ENCODE measurements at regions not wholly inside any gene's neighbourhood (a gene's known extent, or its start where the extent isn't known, plus 50 kb on each side); places are given as distances from the start of the nearest gene placed in this dataset.

DNA sequence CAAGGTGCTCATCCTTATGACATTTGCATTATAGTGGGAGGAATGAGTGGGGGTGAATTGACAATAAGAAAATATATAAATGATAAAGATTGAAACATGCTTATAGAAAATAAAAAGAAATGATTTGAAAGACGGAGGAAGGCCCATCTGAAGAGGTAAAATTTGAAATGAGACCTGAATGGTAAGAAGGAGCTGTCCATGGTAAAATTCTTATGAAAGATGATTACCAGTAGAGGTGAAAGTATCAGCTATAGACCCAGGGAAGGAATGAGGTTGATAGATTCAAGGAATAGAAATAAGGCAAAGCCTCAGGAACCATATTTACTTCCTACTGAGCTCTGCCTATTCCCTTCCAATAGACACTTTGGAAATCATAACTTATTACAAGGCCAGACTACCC, 149.7 kb downstream of the HTR1B start:
- Mint-ChIP-seq H3K27me3 (ENCODE audit: low read depth) (no peaks in the 10 kb centered on the region), H3K27ac (no peak overlapping the region), H3K9me3 (no peaks in the 10 kb centered on the region), H3K4me3 (no peak overlapping the region), H3K4me1 (no peaks in the 10 kb centered on the region), H3K36me3 (no peaks in the 10 kb centered on the region)
- TF ChIP-seq, protein P1, sequence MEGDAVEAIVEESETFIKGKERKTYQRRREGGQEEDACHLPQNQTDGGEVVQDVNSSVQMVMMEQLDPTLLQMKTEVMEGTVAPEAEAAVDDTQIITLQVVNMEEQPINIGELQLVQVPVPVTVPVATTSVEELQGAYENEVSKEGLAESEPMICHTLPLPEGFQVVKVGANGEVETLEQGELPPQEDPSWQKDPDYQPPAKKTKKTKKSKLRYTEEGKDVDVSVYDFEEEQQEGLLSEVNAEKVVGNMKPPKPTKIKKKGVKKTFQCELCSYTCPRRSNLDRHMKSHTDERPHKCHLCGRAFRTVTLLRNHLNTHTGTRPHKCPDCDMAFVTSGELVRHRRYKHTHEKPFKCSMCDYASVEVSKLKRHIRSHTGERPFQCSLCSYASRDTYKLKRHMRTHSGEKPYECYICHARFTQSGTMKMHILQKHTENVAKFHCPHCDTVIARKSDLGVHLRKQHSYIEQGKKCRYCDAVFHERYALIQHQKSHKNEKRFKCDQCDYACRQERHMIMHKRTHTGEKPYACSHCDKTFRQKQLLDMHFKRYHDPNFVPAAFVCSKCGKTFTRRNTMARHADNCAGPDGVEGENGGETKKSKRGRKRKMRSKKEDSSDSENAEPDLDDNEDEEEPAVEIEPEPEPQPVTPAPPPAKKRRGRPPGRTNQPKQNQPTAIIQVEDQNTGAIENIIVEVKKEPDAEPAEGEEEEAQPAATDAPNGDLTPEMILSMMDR (IDR thresholded peaks at IDR 0.05; ENCODE audit: unreplicated experiment), result no peak
- DNase-seq (ENCODE audit: low spot score in 2 of 2, unreplicated experiment in 2 of 2), result no peak

DNA sequence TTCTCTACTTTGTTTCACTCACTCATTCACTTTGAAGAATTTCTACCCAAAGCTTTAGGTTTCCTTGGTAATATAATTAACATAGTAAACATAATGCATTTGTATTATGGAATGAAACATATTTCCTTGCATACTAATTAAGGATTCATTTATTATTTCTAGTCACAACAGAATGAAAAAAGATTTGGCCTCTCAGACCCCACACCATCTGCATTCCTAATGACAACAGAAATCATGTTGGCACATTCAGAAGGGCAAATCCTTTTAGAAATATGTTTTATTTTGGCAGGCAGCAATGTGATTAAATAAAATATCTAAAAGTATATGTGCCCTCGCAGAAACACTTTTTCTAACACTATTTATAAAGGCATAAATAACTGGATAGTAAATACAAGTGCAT, 163.4 kb downstream of the HTR1B start:
- Mint-ChIP-seq H3K36me3 (no peaks in the 10 kb centered on the region), H3K9me3 (peaks cover 21% of the 10 kb centered on the region), H3K27me3 (ENCODE audit: low read depth) (no peaks in the 10 kb centered on the region), H3K4me3 (no peak overlapping the region), H3K27ac (no peak overlapping the region), H3K4me1 (no peaks in the 10 kb centered on the region)
- DNase-seq (ENCODE audit: low spot score in 2 of 2, unreplicated experiment in 2 of 2), result no peak
- TF ChIP-seq, protein P1 (IDR thresholded peaks at IDR 0.05; ENCODE audit: unreplicated experiment), result no peak

DNA sequence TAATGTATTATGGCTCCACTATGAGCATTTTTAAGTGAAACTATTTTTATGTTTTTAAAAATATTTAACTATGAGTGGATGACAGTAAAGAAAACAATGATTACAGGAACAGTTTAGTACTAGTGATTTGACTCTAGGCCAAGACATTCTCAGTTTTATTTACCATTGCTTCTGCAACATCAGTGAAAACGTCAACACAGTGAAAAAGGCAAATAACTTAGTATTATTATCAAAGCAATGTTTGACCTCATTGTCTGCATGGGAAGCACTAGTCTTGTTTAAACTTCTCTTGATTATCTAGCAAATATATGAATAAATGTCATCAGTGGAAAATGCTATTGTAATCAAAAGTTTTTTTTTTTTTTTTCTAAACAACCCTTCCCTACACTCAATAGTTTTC, 165.0 kb downstream of the HTR1B start:
- Mint-ChIP-seq H3K27ac (no peak overlapping the region), H3K36me3 (no peaks in the 10 kb centered on the region), H3K9me3 (peaks cover 9% of the 10 kb centered on the region), H3K4me1 (peaks cover 5% of the 10 kb centered on the region), H3K27me3 (ENCODE audit: low read depth) (no peaks in the 10 kb centered on the region), H3K4me3 (no peak overlapping the region)
- TF ChIP-seq, protein P1 (IDR thresholded peaks at IDR 0.05; ENCODE audit: unreplicated experiment), result no peak
- DNase-seq (ENCODE audit: low spot score in 2 of 2, unreplicated experiment in 2 of 2), result no peak

DNA sequence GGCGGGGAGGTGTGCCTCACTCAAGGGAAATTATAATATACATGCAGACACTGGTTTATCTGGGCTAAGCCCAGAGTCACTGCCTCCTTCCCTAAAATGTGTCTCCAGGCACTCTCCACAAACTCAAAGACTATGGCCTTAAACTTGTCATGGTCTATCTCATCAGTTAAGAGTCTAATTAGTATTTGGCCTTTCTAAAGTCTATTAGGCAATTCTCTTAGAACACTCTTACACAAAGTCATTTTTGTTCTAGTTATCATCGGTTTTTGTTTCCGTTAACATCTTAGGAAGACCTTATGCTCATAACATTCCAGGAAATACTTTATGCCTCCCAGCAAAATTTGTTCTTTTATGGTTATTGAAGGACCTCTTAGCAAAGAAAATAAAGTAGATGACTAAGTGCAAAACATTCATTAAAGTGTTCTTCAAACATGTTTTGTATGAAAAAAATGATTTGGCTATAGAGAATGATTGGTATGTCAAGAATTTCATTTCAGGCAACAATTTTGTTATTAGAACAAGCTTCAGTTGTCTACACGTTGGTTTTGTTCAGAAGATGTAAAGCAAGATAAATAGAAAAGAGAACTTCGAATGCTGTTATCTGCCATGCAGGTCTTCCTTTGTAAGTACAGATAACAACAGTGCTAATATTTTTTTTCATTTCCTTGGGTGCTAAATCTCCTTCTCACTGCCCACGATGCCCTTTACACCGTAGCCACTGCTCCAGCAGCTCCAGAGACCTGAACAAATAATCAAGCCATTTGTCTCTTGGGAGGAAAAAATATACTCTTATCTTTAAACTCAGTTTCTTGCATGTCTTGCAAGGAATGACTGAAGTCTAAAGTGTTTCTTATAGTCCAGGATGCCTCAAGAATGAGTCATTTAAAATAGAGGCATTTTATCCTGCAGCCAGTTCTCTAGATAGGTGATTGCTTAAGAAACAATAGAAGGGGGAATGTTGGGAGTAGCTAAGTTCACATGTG, 170.4 kb downstream of the HTR1B start:
- Mint-ChIP-seq H3K9me3 (peaks cover 9% of the 10 kb centered on the region), H3K27ac (peak overlapping the region; percentile 91), H3K27me3 (ENCODE audit: low read depth) (no peaks in the 10 kb centered on the region), H3K36me3 (no peaks in the 10 kb centered on the region), H3K4me3 (no peak overlapping the region), H3K4me1 (peaks cover 18% of the 10 kb centered on the region)
- no peak for DNase-seq (ENCODE audit: low spot score in 2 of 2, unreplicated experiment in 2 of 2)
- TF ChIP-seq, protein P1 (IDR thresholded peaks at IDR 0.05; ENCODE audit: unreplicated experiment), result no peak

DNA sequence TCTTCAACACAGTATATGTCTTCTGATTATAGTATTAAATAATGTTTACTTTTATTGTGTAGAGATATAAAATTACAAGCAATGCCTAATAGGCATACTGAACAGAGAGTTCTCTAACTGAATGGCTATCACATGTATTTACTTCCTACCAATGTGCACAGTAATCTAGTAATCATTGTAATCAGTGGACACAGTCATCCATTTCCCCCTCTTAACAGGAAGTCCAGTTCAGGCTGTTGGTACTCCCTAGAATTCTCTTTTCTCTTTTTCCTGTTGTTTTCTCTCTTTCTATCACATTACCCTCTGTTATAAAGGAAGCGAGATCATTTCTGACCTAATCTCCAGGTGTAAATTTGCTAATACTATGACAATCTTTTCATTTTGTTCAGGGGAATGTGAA, 172.5 kb downstream of the HTR1B start:
- TF ChIP-seq, protein P1 (IDR thresholded peaks at IDR 0.05; ENCODE audit: unreplicated experiment), result no peak
- Mint-ChIP-seq H3K27me3 (ENCODE audit: low read depth) (no peaks in the 10 kb centered on the region), H3K4me1 (peaks cover 18% of the 10 kb centered on the region), H3K4me3 (no peak overlapping the region), H3K27ac (no peak overlapping the region), H3K9me3 (peaks cover 1% of the 10 kb centered on the region), H3K36me3 (no peaks in the 10 kb centered on the region)
- no peak for DNase-seq (ENCODE audit: low spot score in 2 of 2, unreplicated experiment in 2 of 2)
